ENCODE measurements at regions not wholly inside any gene's neighbourhood (a gene's known extent, or its start where the extent isn't known, plus 50 kb on each side); places are given as distances from the start of the nearest gene placed in this dataset.
"Not testable (repeated sequence)": the region's sequence is repeated elsewhere in the genome, so short reads cannot be mapped to it uniquely, and the experiment has no call there.

DNA sequence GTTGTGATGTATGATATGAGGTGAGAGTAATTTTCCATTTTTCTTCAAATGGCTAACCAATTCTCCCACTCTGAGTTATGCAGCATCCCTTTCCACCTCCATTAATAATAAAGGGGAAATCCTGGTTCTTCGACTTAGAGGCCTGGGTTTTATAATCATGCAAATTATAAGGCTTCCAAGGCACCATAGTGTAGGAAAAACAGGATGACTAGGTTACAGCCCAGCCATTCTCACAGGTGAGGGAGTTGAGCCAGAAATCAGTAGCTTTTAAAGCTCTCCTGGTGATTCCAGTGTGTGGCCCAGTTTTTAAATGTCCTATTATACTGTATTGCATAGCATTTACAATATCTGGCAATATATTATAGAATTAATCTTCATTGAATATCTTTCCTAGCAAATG, 203.1 kb downstream of the ARHGEF9 start:
- no peak for DNase-seq

DNA sequence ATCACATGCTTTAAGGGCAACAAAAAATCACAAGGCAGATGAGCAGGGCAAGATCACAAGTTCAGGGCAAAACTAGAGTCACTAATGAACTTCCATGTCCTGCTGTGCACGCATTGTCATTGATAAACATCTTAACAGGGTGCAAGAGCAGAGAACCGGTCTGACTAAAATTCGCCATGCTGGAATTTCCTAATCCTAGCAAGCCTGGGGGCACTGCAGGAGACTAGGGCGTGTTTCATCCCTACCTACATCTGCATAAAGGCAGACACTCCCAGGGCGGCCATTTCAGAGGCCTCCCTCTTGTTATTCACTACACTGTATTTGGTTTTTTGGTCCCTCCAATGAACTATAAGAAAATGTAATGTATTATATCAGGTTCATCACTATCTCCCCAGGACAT, 203.6 kb downstream of the ARHGEF9 start:
- no peak for DNase-seq

DNA sequence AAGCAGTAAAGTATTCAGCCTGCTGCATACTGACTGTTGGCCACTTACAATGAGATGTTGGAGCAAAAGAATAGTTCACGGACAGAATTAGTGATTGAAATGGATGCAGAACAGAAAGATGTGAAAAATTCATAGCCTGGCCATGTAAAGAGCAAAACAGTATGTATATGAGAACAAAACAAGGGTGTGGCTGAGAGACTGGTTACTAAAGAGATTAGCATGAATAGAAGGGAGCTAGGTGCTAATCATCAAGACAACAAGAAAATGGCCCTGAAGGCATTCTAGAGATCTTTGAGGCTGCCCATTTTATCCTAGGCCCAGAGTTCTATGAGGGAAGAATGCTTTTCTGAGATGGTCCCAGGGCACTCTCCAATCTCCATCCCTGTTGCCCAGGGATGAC, 208.5 kb downstream of the ARHGEF9 start:
- no peak for DNase-seq

DNA sequence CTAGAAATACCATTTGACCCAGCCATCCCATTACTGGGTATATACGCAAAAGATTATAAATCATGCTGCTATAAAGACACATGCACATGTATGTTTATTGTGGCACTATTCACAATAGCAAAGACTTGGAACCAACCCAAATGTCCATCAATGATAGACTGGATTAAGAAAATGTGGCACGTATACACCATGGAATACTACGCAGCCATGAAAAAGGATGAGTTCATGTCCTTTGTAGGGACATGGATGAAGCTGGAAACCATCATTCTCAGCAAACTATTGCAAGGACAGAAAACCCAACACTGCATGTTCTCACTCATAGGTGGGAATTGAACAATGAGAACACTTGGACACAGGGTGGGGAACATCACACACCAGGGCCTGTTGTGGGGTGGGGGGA, 209.3 kb downstream of the ARHGEF9 start:
- not testable (repeated sequence) for DNase-seq

DNA sequence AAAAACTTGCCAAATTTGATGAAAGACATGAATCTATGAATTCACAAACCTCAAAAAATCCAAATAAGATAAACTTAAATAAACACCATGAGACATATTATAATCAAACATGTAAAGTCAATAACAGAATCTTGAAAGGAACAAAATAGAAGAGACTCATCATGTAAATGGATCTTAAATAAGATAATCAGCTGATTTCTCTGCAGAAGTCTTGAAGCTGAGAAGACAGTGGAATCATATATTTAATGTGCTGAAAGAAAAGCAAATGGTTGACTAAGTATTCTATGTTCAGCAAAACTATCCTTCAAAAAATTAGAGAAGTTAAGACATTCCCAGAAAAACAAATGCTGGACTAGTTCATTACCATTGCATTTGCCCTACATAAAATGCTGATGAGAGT, 215.7 kb upstream of the SPIN4 start:
- no peak for DNase-seq

DNA sequence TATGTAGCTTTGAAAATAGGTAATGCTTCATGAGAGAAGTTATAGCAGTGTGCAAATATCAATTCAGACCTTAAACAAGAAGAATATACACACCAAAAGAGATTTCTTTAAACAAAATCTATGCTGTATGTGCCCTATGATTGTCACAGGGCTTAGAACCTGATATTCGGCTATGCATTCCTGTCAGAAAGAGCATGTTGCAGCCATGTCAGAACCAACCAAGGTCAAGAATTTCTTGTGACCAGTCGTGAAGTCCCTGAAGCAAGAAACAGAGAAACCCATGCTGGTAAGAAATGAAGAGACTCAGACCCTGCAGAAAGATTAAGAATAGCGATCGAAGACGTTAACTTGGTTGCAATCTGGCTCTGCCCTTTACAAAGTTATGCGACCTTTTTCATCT, 210.3 kb upstream of the SPIN4 start:
- no peak for DNase-seq

DNA sequence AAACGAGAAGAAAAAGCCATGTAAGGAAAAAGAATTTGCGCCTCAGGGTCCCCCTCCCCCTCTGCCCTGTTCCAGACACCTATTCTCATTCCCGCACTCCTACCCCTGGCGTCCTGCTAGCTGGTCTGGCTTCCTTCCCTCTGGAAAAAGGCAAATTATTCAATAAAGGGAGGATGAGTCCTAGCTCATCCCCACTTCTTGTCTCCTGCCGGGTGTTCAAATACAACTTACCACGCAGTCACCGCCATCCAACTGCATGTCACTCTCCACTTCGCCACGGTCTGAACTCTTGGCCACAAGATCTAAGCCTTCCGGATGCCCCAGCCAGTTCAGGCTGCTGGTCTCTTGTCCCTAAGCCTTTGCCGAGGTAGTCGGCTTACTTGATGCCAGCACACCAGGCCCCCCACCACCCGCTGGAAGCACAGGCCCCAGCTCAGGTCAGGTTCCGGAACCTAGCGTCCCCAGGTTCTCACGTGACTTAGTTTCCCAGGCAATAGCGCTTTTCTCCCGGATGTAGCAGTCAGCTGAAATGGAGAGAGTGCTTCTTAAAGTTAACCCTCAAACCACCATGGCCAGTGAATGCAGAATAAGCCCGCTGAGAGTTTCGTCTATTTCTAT, 209.6 kb upstream of the SPIN4 start:
- peak; percentile 10 for DNase-seq

DNA sequence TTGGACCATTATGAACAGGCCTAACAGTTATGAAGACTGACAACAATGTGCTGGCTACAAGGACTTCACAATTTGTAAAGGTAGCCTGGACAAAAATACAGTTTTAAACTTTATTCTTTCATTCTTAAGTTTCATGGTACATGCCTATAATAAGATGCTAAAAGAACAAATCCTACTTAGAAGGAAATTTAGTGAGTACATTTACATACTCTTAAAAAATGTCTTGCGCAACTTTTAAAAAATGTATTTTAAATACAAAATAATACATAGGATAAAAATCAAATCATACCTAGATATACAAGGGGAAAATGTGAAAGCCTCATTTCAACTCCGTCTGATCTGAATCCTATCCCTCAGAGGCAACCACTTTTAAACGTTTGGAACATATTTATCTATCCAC, 200.7 kb upstream of the SPIN4 start:
- no peak for DNase-seq

DNA sequence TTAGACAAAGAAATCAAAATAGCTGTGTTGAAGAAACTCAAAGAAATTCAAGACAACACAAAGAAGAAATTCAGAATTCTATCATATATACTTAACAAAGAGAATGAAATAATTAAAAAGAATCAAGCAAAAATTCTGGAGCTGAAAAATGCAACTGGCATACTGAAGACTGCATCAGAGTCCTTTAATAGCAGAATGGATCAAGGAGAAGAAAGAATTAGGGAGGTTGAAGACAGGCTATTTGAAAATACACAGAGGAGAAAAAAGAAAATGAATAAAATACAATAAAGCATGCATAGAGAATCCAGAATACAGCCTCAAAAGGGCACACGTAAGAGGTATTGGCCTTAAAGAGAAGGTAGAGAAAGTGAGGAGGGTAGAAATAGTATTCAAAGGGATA, 179.5 kb upstream of the SPIN4 start:
- DNase-seq: no peak

DNA sequence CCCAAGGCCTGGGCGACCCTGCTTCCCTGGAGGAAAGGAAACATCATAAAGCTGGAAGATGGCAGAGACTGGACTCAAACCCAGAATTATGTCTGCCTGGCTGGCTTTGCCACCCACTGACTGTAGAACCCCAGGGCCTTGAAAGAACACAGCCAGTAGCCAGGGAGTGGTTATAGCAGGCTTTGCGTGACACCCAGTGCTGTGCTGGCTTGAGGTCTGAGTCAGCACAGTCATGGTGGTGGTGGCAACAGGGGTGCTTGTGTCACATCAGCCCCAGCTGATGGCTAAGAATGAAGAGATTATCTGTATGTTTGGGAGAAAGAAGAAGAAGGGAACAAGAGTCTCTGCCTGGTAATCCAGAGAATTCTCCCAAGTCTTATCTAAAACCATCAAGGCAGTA, 178.8 kb upstream of the SPIN4 start:
- DNase-seq: no peak

DNA sequence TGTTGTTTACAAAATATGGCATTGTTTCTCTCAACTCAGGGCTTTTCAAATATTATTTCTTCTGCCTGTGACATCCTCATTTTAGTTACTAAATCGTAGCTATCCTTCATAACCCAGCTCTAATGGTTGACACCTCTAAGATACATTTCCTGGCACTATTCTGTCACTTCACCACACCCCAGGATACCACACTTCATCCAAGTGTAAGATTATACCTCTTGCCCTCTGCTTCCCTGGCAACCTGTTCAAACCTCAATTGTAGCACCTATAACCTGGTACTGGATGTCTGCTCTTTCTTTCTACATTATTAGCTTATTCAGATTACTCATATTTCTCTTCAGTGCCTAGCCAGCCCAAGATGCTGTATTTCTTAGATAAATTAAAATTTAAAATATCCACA, 175.7 kb upstream of the SPIN4 start:
- no peak for DNase-seq

DNA sequence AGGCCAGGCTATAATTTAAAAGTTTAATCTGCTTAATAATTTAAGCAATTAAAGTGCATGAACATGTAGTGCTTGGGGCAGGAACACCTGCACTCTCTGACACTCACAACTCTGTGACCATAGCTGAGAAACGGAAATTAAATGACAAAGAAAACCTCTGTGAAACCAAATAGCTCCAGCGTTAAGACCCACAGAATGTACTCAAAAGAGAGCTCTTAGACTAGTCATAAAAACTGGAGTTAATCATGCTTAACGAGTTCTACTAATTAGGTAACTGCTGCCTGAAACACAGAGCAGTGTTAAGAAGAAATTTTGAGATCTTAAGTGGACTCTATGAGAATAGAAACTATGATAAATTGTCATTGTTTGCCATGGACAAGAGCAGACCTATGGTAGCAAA, 174.4 kb upstream of the SPIN4 start:
- DNase-seq: no peak

DNA sequence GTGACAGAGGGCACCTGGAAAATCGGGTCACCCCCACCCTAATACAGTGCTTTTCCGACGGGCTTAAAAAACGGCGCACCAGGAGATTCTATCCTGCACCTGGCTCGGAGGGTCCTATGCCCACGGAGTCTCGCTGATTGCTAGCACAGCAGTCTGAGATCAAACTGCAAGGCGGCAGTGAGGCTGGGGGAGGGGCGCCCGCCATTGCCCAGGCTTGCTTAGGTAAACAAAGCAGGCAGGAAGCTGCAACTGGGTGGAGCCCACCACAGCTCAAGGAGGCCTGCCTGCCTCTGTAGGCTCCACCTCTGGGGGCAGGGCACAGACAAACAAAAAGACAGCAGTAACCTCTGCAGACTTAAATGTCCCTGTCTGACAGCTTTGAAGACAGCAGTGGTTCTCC, 168.2 kb upstream of the SPIN4 start:
- not testable (repeated sequence) for DNase-seq

DNA sequence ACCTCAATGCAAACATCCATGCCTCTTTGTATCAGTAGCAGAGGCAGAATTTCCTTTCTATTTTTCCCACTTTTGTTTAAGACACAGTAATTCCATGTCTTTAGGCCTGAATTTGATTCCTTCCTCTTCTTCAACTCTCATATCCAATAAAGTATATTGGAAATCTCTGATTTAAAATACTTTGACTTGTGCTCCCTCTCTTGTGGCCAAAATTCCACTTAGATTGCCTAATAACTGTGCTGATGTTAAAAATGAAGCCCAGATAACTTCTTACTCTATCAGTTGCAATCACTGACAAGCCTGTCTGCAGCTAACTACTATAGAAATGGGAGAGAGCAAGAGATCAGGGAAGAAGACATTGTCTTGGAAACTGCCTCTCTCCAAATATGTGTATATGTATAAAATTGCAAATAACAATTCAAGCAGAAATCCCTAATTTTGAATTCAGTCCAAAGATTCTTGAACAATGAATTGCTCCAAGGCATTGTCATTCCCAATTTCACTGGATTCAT, 163.5 kb upstream of the SPIN4 start:
- DNase-seq: no peak

DNA sequence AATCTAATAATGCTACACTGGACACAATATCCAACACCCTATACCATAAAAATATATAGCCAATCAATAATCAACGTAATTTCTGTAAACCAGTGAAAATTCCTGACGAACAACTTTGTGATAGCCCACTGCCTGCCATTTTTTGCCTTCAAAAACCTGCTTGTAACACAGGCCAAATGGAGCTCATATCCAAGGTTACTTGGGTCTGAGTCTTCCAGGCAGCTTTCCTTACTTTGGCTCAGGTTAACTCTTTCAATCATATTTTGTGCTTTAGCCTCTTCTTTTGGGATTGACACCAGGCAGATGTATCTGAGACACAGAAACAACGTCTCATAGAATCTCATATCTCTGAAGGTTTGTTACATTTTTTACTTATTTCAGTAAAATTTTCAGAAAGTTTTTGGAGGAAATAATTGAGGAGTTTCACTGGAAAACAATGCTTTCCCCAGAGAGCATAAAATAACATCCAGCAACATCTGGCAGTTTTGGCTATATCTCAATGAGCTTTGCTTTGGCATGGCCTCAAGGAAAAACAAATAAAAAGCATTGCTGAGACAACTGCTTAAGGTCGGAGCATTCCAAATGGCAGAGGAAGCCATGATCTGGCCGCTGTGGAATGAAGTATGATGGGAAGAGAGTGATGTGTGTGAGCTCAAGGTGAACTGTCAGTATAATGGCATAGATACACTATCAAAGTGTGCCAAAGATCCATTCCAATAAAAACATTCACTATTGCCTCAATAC, 162.9 kb upstream of the SPIN4 start:
- no peak for DNase-seq

DNA sequence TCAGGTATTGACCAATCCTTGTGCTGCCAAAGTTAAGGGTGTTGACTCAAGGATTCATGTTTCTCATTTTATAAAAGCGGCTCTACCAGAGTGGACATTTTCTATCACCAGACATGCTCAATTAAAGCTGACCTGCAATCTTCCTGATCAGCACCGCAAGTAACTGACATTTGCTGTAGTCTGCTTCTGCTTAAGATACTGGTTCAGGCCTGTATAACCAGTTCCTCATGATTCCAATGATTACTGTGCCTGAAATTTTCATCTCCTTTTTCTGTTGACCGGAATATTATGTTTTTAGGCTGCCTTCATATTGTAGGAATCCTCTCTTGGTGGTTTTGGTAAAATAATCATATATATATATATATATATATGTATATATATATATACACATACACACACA, 160.2 kb upstream of the SPIN4 start:
- no peak for DNase-seq

DNA sequence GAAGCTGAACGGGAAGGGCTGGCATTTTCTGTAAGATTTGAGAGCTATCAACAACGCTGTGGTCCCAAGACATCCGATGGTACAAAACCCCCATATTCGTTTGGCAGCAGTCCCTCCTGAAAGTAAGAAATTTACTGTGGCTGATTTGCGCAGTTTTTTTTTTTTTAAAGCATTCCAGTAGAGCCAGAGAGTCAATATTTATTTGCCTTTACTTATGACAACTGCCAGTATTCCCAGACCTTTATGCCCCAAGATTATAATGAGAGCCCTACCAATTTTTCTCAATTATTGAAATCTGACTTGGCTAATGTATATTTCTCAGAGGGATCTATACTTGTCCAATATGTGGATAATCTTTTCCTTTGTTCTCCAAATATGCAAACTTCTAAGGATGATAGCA, 157.5 kb upstream of the SPIN4 start:
- no peak for DNase-seq

DNA sequence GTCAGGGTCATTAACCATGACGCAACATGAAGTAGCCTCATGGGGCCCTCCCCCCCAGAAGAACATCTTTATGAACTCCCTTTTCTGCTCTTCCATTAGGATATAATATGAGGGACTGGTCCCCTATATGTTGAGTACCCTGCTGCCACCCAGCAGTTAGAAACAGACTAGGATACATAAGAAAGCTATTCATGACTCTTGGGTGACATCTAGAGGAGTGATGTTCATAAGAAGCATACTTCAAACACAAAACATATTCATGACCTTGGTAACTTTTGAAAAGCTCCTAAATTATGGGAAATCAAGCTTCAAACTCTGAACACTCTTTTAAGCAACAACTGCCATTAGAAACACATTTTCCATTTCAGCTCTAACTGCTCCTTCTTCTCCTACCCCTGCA, 155.2 kb upstream of the SPIN4 start:
- DNase-seq: no peak

DNA sequence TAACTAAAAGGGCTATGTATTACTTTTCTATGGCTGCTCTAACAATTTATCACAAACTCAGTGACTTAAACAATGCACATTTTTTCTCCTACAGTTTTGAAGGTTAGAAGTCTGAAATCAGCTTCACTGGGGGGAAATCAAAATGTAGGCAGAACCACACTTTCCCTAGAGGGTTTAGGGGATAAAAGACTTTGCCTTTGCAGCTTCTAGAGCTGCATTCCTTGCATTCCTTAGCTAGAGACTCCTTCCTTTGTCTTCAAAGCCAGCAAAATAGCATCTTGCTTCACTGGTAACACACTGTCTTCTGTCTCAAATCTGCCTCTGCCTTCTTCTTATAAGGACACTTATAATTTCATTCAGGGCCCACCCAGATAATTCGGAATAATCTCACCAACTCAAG, 152.4 kb upstream of the SPIN4 start:
- no peak for DNase-seq

DNA sequence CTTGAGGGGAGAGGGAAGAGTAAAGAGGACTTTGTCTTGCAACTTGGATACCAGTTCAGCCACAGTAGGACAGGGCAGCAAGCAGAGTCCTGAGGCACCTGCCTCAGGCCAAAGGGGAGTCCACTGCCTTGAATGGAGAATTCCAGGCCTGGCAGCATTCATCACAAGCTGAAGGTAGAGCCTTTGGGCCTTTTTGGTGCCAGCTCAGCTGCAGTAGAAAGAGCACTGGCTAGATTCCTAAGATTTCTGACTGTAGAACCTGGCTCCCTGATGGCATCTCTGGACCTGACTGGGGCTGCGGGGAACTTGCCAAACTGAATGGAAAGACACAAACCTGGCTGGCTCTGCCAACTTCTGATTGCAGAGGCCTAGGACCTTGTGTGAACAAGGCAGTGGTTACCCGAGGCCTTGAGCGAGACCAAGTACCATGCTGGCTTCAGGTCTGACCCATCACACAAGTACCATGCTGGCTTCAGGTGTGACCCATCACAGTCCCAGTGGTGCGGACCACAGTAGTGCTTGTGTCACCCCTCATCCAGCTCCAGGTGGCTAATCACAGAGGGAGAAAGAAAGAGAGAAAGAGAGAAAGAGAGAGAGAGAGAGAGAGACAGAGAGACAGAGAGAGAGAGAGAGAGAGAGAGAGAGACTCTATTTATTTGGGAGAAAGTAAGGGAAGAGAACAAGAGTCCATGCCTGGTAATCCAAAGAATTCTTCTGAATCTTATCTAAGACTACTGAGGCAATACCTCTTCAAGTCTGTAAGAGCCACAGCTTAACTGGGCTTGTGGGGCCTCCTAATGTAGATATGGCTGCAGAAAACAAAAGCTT, 137.6 kb upstream of the SPIN4 start:
- DNase-seq: no peak

DNA sequence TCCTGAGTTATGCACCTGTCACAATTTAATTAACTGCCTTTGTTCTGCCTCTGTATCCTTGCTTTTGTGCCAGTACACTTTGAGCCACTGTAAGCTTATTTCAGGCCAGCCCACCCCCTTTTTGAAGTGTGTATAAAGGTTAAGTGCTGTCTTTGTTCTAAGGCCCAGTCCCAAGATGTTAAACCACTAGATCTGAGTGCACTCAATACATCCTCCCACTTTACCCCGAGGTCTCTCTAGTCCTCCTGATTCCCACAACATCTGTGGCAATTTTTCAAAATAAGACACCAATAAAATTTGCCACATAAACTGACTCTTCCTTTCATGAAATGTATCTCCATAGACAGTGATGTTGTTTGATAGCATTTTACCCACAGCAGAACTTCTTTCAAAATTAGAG, 124.1 kb upstream of the SPIN4 start:
- DNase-seq: no peak

DNA sequence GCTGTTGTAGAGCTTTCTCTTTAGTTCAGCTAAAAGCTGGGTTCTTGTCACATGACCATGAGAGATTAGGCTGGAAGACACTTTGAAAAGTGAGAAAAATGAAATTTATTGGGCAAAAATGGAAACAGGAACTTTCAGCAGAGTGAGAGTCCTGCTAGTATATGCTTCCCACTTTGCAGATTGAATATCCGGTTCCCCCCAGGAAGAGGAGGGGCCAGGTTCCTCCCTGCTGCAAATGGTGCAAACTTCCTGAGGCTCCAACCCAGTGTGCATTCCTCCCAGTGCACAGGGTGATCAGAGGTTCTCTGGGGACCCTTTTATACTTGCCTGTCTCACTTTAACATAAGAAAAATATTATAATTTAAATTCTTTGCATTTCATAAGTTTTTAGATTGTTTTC, 119.9 kb upstream of the SPIN4 start:
- no peak for DNase-seq

DNA sequence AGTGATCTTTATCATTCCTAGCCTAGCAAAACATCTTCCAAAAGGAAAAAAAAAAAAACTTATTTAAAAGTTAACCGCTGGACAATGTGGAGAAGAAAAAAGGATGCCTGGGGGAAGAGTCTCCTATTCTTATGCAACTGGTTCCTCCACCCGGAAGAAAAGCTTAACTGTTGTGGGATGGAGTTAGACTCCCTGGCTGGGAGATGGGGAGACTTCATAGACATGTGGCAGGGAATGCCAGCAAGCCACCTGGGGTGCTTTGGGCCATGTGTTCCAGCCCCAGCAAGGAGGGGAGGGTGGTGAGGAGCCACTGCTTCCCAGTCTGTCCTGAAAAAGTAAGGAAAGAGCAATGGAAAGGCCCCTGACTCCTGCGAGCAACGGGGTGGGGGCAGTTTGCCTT, 119.4 kb upstream of the SPIN4 start:
- DNase-seq: no peak

DNA sequence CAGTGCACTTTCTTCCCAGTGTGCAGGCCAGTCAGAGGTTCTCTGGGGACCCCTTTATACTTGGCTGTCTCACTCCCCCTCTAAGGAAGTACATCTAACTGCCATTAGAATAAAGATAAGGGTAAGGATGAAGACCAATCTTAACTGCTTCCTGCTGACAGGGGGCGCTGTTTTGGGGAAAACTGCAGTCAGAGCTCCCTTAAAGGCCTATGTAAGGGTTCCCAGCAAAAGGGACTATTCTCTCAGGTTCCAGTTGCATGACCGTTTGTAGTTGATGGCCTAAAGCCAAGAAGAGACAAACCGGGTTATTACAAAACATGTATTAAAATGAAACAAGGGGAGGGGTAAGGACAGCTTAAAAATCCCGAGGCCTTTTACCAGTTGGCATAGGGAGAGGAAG, 115.6 kb upstream of the SPIN4 start:
- DNase-seq: no peak

Measured in activated gamma-delta T cell (primary cell).